Activated T-helper 9 cell treated with anti-CD3 and anti-CD28 coated beads, Interleukin-2, amount 50 U/mL, for 16 hours (primary cell): ENCODE measurements at regions not wholly inside any gene's neighbourhood (a gene's known extent, or its start where the extent isn't known, plus 50 kb on each side); places are given as distances from the start of the nearest gene placed in this dataset.

ENCODE experiments used
- DNase-seq: peaks from one replicate; pipeline ENCODE4 v3.0.0-alpha.2; 2020; ENCODE audit warnings: low read depth

- DNase-seq: no peak
These were observed 163.6 kb downstream of the TNFSF18 start for GRCh38 chr1:172887162-172887561.

- DNase-seq: no peak
These were observed 157.4 kb downstream of the TNFSF18 start for GRCh38 chr1:172893146-172893841.

- no peak for DNase-seq
These were observed 156.2 kb downstream of the TNFSF18 start for GRCh38 chr1:172894349-172895049.

- DNase-seq: no peak
These were observed 155.7 kb downstream of the TNFSF18 start for GRCh38 chr1:172895050-172895460.

- DNase-seq: no peak
These were observed 155.0 kb downstream of the TNFSF18 start for GRCh38 chr1:172895761-172896160.

- DNase-seq: no peak
These were observed 153.0 kb downstream of the TNFSF18 start for GRCh38 chr1:172897738-172898137.

- no peak for DNase-seq
These were observed 151.9 kb downstream of the TNFSF18 start for GRCh38 chr1:172898866-172899265.

- DNase-seq: no peak
These were observed 150.3 kb downstream of the TNFSF18 start for GRCh38 chr1:172900376-172900997.

GRCh38 chr1:172902200-172902599 lies 148.5 kb downstream of the TNFSF18 start:
- no peak for DNase-seq

GRCh38 chr1:172902861-172903381 lies 147.8 kb downstream of the TNFSF18 start:
- DNase-seq: no peak

GRCh38 chr1:172903581-172904220 lies 147.0 kb downstream of the TNFSF18 start:
- DNase-seq: no peak

- DNase-seq: no peak
These were observed 145.3 kb downstream of the TNFSF18 start for GRCh38 chr1:172905452-172905851.

- no peak for DNase-seq
These were observed 143.8 kb downstream of the TNFSF18 start for GRCh38 chr1:172906778-172907592.

GRCh38 chr1:172907834-172908326 lies 142.9 kb downstream of the TNFSF18 start:
- DNase-seq: no peak

- no peak for DNase-seq
These were observed 141.0 kb downstream of the TNFSF18 start for GRCh38 chr1:172909606-172910326.

- no peak for DNase-seq
These were observed 137.9 kb downstream of the TNFSF18 start for GRCh38 chr1:172912765-172913260.

GRCh38 chr1:172914501-172915144 lies 136.1 kb downstream of the TNFSF18 start:
- DNase-seq: no peak

- DNase-seq: no peak
These were observed 135.5 kb downstream of the TNFSF18 start for GRCh38 chr1:172915271-172915670.

- no peak for DNase-seq
These were observed 134.6 kb downstream of the TNFSF18 start for GRCh38 chr1:172916116-172916515.

- no peak for DNase-seq
These were observed 132.8 kb downstream of the TNFSF18 start for GRCh38 chr1:172917972-172918371.
